NCI-H345 treated with DMSO at 0.1 percent for 48 hours (cell line): ENCODE measurements at regions not wholly inside any gene's neighbourhood (a gene's known extent, or its start where the extent isn't known, plus 50 kb on each side); places are given as distances from the start of the nearest gene placed in this dataset.

ENCODE experiments used
- DNase-seq: peaks from one replicate; lab custom pipeline; 2025; ENCODE audit not compliant: unreplicated experiment; lab: John Stamatoyannopoulos, UW

DNA sequence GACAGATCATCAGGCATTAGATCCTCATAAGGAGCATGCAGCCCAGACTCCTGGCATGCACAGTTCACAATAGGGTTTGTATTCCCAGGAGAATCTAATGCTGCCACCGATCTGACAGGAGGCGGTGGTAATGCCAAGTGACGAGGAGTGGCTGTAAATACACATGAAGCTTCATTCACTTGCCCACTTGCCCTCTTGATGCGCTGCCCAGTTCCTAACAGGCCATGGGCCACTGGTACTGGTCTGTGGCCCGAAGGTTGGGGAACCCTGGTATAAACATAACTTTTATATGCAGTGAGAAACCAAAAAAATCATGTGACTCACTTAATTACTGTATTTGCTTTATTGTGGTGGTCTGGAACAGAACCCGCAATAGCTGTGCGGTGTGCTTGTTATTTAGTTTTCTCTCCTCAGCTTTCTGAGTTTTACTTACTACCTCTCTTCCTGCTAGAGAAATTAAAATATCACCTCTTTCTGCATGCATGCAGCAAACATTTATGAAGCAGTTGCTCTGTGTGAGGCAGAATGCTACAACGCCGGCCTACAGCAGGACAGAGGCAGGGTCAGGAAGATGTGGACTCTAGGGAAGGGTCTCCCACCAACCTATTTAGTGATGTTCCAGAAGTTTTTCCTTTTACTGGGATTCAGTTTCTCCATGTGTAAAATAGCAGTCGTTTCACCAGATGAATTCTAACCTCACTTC lies 151.3 kb downstream of the MAF start:
- no peak for DNase-seq

DNA sequence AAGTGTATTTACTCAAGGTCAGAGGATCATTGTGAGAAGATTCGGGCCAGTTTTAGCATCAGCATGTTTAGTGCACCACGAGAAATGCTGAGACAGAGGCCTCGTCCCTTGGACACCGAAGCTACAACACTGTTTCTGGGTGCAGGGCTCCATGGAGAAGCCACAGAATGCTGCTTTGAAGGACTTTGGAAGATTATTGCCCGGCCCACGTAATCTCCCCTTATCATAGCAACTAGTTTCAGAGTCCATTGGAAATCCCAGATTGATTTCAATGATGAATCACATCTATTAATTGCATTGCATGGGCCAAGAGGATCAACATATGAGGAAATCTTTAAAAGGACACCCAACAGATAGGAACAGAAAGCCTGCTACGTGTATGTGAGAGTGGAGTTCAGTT lies 156.0 kb downstream of the MAF start:
- no peak for DNase-seq

DNA sequence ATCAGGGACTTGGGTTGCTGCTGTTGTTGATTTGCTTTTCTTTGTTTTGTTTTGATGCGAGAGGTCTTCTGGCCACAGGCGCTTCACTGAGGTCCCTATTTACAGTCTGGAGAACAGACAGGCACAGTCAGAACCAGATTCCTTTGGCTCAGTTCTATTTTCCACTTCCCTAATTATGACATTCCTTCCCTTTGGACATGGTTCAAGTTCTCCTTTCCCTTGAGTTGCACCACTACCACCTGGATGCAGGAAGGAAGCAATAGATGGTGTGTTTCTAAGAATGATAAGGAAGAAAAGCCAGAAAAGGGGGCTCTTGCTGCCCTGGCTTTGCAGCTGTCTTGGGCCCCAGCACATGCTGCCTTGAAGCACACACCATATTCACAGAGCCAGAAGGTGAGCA lies 160.6 kb downstream of the MAF start:
- no peak for DNase-seq

DNA sequence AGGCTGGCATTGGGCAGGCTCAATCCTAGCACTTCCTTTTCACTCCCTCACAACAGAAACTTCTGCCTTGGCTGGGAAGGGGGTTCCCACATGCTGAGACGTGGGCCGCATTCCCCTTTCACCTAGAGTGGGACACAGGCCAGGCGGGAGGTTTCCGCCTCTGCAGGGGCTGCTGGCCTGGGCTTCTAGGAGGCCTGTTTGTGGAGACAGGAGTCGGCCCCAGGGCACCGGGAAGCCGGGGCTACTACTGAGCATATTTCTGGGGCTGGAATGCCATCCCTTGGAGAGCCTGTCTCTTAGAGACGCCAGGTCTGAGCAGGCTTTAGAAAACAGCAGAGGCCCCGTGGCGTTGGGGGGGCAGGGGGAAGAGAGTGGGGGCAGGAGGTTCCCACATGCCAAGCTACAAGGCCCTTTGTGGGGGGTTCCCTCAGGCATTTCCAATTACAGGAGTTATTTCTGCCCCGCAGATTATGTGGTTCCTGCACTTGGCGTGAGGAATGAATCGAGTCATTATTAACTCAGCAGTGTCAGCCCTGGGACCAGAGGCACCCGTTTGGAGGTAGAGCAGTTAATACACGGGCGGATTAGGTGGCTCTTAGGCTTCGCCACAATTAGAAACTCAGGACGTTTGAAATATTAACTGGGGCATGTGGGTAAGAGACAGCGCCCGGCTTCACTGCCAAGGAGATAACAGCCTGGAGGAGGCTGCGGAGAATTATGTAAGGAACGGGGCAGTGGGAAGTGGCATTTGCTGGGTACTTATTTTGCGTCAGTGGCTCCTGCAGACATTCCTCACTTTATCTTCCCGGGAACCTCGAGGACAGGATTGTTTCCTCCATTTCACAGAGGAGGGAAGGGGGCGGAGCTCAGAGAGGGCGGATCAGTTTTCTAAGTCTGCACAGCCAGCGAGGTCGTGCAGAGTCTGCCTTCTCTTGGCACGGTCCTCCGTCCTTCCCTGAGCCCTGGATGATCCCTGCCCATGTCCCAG lies 162.5 kb downstream of the MAF start:
- no peak for DNase-seq

DNA sequence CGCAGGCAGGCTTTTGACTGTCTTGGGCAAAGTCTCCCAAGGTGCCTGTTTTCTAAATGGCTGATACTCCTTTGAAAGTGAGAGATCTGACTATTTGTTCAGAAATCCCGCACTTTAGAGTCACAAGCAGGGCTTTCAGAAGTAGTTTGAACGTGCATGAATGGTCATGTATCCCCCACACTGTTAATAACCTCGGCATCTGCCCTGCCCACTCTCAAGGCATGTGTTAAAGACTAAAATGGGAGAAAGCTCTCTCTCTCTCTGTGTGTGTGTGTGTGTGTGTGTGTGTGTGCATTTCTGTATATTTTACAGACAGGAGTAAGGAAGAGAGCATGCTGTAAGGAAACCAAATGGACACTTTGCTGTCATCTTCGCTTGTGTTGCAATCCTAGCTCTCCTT lies 163.7 kb downstream of the MAF start:
- no peak for DNase-seq

DNA sequence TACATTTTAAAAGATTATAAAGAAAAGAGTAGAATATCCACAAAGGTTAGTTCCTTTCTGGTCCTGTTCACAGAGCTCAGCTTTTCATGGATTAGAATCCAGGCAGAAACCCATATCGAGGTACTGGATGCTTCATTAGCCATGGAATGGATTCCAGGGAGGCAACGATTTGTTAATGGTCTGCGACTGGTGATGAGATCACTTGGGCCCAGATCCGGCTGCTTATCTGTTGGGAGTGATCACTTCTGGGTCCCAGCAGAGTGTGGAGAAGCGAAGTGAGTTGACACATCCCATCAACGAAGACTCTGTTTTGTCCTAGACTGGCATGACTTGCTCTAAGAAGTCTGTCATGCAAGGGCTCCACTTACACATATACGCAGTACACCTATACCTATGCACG lies 165.8 kb downstream of the MAF start:
- no peak for DNase-seq

DNA sequence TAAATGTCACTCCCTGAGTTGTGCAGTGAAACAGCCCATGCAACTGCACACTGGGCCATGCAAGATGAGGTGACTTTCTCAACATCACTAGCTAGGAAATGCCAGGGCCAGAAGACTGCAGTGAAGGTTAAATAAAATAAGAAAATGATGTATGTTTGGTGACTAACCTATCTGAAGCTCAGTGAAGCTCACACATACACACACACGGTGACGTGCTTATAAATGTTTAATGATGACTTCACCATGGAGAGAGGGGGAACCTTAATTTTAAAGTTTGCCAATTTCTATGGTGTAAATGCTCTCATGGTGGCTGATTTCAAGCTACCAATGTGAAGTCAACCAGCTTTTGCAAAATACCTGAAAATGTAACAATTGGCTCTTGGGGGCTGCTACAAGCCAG lies 166.4 kb downstream of the MAF start:
- no peak for DNase-seq

DNA sequence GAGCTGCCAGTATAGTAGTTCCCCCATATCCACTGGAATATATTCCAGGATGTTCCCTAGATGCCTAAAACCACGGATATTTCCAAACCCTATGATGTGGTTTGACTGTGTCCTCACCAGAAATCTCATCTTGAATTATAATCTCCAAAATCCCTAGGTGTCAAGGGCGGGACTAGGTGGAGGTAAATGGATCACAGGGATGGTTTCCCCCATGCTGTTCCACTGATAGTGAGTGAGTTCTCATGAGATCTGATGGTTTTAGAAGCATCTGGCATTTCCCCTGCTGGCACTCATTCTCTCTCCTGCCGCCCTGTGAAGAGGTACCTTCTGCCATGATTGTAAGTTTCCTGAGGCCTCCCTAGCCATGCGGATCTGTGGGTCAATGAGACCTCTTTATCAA lies 168.6 kb downstream of the MAF start:
- no peak for DNase-seq

DNA sequence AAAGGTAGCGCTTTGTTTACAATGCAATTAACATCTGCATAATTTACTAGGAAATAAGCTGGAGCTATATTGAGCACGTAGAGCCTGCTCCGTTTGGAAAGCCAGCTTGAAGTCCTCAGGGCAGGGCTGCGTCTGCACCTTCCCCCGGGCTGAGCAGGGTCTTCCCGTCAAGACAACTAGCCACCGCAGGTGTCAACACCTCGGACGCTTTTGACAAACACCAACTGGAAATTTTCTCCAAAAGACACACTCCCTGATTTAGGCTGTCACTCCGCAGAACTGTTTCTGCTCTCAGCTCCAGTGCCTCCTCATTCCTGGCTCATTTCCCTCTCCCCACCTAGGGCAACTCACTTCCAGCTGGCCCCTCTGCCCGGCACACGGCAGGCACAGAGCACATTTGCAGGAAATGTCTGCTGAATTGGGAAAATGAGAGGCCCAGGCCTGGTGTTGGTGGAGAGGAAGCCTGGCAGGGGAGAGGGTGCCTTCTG lies 170.3 kb downstream of the MAF start:
- no peak for DNase-seq

DNA sequence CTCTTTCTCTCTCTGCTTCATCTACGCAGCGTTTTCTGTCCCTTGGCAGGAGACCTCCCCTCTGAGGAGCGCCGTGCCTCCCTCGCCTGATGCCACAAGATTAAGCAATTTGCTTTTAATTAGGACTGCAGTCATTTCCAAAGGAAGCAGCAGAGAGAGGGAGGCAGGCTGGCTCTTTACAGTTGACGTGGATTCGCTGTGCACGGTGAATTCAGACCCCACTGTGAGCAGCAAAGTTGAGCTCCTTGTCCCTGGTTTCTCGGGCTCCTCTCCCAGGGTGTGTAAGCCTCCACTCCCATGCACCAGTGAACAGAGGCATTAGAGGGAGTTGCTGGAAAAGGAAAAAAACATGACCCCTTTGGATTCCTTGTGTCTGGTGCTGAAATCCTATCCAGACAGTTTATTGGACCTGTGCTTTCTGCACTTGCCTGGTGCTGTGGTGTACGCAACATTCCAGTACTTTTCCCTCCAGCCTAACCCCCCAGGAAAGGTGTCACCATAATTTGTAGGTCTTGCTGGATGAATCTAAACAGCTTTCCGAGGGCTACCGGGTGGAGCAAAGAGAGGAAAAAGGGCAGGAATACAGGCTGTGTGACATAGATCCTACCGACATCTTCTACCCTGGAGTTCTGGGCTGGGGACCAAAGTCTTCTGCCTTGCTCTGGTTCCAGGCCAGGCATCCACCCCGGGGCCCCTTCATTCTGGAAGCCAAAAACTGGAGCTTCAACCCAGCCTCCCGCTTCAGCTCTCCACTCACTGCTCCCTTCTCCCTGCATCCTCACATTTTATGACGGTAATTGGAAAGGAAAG lies 171.0 kb downstream of the MAF start:
- DNase-seq, result no peak

DNA sequence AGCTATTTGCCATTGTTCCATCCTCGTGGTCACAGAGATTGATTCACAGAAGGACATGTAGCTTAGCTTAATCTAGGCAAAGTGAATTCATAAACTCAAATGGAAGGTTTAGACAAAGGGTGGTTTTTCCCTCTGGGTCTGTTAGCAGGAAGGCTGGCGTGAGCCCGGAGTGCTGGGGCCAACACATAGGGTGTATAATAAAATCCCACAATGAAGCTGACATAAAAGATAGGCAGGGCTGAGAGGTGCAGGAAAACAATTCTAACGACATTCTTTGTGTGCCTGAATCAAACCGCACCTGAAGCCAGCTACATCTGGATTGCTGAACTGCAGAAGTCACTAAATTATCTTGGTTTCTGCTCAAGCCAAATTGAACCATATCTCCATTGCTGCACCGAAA lies 173.9 kb downstream of the MAF start:
- no peak for DNase-seq

DNA sequence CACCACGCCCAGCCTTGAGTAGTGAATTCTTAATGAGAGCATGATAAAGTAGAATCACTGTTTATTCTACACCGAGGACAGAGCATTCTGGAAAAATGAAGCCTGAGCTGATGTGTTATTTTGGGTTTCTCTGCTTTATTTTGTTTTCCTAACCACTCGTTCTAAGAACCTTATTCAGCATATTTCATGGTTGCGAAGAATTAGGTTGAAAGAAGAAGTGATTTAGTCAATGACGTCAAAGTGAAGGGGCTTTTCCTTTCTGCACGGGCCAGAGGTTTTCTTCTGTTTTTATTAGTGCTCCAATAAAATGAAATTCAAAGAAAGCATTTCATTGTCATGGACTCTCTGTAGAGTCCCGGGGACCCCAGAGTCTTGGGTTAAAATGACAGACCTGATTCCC lies 178.5 kb downstream of the MAF start:
- DNase-seq, result no peak

DNA sequence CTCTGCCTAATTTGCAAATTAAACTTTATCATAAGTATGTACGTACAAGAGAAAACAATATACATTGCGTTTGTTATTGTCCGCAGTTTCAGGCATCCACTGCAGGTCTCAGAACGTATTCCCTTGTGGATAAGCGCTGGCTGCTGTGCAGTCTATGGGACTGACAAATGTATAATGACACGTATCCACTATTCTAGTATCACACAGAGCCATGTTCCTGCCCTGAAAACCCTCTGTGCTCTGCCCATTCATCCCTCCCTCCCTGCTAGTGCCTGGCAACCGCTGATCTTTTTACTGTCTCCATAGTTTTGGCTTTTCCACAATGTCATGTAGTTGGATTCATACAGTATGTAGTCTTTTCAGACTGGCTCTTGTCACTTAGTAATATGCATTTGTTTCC lies 179.4 kb downstream of the MAF start:
- DNase-seq, result no peak

DNA sequence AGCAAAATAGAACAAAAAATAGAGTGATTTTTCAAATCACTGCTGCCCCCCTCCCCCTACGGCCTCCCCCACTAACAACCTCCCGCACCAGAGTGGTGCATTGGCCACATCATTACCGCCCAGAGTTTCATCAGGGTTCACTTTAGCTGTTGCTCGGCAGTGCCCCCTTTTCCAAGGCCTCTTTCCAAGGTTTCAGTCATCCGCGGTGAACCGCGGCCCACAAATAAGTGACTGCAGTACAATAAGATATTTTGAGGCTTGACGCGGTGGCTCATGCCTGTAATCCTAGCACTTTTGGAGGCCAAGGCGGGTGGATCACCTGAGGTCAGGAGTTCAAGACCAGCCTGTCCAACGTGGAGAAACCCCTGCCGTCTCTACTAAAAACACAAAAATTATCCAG lies 180.0 kb downstream of the MAF start:
- no peak for DNase-seq

DNA sequence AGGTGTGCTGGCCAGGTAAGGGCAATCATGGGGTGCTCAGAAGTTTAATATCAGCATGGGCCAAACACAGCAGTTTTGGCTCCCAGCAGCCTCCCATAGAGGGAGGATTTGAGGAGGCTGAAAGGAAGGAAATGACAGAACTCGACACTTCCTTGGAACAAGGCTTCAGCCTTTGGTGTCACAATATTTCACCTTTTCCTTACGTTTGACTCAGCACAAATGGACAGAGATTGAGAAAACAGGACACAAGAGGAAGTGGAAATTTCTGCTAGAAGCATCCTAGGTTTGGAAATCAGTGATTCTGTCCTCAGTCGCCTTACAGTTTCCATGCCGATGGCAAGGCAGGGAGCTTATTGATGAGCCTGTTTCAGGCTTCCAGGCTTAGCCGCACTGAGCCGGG lies 181.4 kb downstream of the MAF start:
- DNase-seq, result no peak

DNA sequence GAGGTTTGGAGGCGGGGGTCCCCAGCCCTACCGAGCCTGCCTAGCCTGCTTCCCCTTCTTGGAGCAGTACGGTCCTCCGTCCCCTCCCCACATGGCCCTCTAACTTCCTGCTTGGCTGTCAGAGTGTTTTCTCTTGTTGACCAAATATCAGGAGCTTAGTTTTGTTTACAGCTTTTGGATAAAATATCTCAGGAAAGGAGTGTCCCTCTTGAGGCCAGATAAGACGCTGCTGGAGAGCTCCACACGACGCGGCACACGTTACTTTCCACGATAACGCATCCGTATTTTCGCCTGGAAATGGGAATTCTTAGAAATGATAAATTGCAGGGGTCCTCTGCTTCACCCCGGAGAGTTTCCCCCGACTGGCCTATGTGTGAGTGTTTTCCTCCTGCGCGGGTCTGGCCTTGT lies 182.9 kb downstream of the MAF start:
- no peak for DNase-seq

DNA sequence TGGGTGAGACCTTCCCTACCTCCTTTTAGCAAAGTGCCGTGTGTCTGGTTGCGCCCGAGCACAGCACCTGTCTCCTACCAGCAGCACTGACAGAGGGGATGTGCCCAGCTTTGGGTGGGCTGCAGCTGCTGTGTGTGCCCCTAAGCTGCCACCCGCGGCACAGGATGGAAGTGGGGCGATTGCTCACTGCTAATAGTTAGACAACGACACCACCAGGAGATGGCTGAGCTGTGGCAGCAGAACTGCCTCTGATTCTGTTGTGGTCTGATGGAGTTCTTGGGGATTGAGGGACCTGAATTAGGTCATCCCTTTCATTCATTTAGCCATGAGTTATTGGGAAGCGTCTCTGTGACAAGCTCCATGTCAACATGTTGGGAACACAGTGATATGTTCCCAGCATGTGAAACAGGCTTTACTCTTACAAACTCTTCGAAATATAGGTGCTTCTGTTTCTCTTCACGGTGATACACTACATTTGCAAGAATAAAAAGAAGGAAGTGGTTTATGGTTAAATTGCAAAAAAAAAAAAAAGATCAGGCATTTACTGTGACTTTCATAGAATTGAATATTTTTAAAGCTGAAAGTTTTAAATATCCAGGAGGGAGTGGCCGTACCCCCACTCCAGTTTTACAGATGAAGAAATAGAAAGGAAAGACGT lies 184.4 kb downstream of the MAF start:
- no peak for DNase-seq

DNA sequence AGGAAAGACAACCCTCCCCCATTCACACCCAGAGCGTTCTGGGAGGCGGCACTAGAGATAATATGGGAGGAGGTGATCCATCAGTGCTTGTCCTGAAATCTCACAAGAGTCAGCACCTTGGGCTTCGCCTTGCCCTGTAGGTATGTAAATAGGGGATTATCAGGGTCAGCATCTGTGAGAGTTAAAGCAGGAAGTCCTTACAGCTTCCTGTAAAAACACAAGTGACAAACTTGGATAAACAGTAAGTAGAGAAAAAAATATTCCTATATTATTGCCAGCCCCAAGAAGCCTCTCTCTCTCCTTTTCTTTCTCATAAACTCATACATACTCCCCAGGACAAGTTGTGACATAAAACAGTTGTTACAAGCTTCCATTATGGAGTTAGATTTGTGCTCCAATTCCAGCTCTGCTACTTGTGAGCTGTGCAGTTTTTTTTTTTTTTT lies 187.7 kb downstream of the MAF start:
- no peak for DNase-seq

DNA sequence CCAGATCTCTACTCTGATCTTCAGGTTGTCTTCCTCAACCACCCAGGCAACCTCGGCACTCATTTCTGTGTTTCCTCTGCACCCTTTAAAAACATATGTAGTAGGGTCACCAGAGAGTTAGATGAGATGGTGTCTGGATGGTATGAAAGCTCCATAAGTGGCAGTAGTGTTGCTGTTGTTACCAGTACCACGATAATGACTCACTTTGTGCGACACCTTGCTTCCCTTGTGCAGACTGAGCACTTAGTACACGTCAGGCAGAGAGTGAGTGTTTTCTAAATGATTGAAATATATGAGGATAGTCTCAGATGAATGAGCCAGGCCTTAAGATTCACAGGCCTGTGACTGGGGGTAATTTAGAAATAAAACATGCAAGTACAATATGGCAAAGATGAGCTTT lies 188.7 kb downstream of the MAF start:
- no peak for DNase-seq

DNA sequence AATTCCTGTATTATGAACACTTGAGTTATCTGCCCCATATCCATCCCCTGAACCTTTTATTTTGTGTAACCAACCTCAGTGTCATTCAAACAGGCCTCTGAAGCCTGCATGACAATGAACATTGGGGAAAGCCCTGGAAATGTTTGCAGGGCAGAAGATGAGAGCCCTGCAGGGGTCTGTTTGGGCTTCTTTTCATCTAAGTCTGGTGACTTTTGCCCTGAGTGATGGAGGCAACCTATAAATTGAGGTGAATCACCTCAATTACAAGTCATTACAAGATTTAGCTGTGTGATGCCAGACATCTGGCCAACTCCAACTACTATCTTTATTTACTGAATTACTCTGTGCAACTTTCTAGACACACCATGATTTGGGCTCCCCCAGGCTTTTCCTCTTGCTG lies 189.2 kb downstream of the MAF start:
- DNase-seq, result no peak

DNA sequence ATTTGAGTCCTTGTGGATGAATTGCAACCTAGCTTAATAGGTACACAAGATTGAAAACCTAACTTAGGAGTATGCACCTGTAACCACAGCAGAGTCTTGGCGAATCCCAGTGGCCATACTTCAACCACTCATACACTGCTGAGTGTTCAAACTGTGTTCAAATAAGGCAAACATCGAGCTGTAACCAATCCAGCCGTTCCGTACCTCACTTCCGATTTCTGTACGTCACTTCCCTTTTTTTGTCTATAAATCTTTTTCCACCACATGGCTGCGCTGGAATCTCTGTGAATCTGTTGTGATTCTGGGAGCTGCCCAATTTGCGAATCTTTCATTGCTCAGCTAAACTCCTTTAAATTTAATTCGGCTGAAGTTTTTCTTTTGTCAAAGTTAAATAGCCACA lies 190.6 kb downstream of the MAF start:
- DNase-seq, result no peak
